GM10266 (cell line): ENCODE measurements at regions not wholly inside any gene's neighbourhood (a gene's known extent, or its start where the extent isn't known, plus 50 kb on each side); places are given as distances from the start of the nearest gene placed in this dataset.

Experiments
- DNase-seq: peaks from one replicate; pipeline ENCODE4 v3.0.0; 2012; ENCODE audit errors: extremely low spot score
- TF ChIP-seq, protein P1 (sequence below): IDR thresholded peaks from 2 replicates; pipeline ENCODE4 v1.5.1; 2012; ENCODE audit warnings: mild to moderate bottlenecking, low read depth; ENCODE audit not compliant: control insufficient read depth, insufficient read depth; ENCODE audit errors: missing control alignments

DNA sequence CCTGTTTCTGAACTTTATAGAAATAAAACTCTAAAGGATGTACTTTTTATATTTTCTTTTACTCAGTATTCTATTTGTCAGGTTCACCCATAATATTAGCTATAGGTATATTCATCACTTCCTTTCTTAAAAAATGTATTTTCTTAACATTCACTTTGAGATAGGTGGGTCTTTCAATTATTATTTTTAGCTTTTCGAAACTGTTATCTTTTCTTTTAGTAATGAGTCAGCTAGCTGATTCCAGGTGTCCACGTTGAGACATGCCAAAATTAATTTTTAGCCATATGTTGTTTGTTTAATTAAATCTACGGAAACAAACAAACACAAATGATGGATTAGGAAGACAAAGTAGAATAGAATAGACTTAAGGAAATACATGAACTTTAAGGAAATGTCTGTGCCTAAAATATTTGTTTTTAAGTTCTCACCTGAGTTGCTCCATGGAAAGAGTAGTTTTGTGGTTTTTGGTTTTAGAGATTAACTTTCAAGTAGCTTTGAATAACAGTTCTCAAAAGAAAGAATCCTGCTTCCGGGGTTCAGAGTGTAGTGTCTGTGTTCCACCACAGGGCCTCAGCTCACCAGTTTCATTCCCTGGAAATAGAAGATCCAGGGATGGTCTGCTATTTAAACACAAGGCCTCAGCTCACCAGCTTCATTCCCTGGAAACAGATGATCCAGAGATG, 435.0 kb downstream of the HAO1 start:
- no peak for DNase-seq
- TF ChIP-seq, protein P1, sequence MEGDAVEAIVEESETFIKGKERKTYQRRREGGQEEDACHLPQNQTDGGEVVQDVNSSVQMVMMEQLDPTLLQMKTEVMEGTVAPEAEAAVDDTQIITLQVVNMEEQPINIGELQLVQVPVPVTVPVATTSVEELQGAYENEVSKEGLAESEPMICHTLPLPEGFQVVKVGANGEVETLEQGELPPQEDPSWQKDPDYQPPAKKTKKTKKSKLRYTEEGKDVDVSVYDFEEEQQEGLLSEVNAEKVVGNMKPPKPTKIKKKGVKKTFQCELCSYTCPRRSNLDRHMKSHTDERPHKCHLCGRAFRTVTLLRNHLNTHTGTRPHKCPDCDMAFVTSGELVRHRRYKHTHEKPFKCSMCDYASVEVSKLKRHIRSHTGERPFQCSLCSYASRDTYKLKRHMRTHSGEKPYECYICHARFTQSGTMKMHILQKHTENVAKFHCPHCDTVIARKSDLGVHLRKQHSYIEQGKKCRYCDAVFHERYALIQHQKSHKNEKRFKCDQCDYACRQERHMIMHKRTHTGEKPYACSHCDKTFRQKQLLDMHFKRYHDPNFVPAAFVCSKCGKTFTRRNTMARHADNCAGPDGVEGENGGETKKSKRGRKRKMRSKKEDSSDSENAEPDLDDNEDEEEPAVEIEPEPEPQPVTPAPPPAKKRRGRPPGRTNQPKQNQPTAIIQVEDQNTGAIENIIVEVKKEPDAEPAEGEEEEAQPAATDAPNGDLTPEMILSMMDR, result no peak

DNA sequence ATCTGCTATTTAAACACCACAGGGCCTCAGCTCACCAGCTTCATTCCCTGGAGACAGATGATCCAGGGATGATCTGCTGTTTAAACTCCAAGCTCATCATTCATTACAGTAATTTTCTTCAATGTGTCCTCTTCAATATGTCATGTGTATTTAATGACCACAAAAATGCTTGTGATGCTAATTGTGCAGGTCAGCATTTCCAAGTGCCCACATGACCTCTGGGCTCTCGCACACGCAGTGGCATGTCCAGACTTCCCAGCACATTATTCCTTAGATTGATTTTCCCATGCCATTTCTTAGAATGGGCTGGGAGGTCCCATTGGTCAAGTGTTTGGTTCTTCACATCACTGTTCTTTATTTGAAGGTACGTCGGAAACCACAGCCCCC, 434.4 kb downstream of the HAO1 start:
- DNase-seq, result no peak
- TF ChIP-seq, protein P1, result no peak

DNA sequence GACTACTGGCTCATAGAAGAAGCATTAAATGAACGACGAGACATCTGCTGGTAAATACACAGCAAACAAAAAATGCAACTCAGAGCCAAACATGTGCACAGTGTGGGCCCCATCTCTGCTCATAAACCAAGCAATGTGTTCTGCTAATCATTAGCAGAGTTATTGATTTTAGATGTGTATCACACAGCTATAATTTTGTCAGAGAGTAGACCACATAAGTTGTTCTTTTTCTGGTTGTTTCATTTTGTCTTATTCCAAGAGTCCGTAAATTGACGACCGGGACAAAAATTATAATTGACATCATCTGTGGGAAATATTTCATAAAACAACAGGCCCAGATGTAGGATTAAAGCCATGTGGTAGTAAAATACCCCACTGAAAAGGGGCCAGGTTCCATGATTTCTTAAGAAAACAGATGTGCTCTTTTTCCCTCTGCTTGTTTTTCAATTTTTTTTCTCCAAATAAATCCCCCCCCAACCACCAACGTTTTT, 423.6 kb downstream of the HAO1 start:
- DNase-seq, result no peak
- TF ChIP-seq, protein P1, result no peak

DNA sequence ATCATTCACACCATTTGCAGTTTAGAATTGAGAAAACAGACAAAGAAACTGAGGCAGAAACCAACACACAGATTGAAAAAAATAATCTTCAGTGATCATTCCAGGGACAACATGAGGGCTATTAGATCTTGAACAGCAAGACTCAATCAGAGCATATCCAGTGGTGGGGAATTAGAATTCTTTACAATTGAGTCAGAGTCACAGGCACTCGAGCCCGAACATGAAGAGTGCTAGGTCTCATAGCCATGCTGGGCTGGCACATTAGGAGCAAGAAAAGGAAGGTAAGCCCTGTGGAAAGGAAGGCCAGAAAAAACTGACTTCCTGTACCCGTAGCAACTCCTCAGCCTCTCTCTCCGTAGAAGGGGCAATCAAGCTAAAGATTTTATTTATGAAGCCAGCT, 419.9 kb downstream of the HAO1 start:
- no peak for DNase-seq
- TF ChIP-seq, protein P1, result no peak

DNA sequence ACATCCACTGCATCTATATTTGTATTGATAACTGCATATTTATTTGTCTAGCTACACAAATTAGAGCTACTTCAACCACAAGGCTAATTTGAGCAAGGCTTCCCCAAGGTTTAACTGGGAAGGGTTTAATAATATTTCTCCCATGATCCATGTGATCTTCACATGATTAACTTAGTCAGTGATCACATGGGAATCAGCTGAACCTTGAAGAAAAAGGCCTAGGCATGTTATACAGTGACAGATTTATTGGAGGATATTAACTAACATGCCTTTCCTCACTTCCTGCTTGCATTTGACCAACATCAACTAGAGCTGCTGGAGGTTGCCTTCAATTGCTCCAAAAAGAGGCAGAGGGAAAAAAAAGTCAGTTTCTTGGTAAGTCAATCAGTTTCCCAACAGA, 417.0 kb downstream of the HAO1 start:
- no peak for DNase-seq
- TF ChIP-seq, protein P1, result no peak

DNA sequence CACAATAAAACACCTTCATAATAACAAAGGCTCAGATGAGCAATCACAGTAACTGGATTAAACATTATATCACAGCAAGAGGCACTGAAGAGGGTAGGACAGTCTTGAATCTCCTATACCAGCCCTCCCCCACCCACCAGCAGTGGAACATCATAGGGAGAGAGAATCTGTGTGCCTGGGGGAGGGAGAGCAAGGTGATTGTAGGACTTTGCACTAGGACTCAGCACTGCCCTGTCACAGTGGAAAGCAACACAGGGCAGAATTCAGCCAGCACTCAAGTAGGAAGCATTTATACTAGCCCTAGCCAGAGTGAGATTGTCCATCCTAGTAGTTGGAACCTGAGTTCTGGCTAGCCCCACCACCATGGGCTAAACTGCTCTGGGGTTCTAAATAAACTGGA, 400.2 kb downstream of the HAO1 start:
- TF ChIP-seq, protein P1, result no peak
- DNase-seq, result no peak

DNA sequence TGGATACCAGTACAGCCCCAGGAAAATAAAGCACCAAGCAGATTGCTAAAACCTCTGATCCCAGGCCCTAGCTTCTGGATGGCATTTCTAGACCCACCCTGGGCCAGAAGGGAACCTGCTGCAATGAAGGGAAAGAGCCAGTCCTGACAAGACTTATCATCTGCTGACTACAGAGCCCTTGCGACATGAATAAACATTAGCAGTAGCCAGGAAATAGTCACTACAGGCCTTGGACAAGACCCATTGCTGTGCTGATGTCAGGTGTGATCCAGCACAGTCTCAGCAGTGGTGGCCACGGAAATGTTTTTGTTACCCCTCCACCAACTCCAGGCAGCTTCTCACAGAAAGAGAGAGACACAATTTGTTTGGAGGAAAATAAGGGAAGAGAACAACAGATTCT, 399.3 kb downstream of the HAO1 start:
- TF ChIP-seq, protein P1, result no peak
- DNase-seq, result no peak
